HEK293 (cell line): ENCODE measurements at regions not wholly inside any gene's neighbourhood (a gene's known extent, or its start where the extent isn't known, plus 50 kb on each side); places are given as distances from the start of the nearest gene placed in this dataset.

Experiments
- BCL11A ChIP-seq: fragments of 450-650 bp; formaldehyde crosslinking; IDR thresholded peaks from 2 replicates; pipeline ENCODE4 v1.5.1; 2016; ENCODE audit warnings: low read depth, missing biosample characterization, missing genetic modification characterization
- EGR2 ChIP-seq: fragments of 450-650 bp; formaldehyde crosslinking; IDR thresholded peaks from 2 replicates; pipeline ENCODE4 v1.5.1; 2016; ENCODE audit warnings: low read depth, missing biosample characterization, missing genetic modification characterization
- GLI4 ChIP-seq: fragments of 450-650 bp; formaldehyde crosslinking; IDR thresholded peaks from 2 replicates; pipeline ENCODE4 v1.5.1; 2016; ENCODE audit warnings: missing biosample characterization, missing genetic modification characterization
- KLF9 ChIP-seq: fragments of 450-650 bp; formaldehyde crosslinking; IDR thresholded peaks from 2 replicates; pipeline ENCODE4 v1.5.1; 2016; ENCODE audit warnings: missing biosample characterization, missing genetic modification characterization, low read depth
- MYNN ChIP-seq: fragments of 450-650 bp; formaldehyde crosslinking; IDR thresholded peaks from 2 replicates; pipeline ENCODE4 v1.5.1; 2016; ENCODE audit warnings: missing biosample characterization, missing genetic modification characterization, borderline replicate concordance
- ZBTB8A ChIP-seq: fragments of 450-650 bp; formaldehyde crosslinking; IDR thresholded peaks from 2 replicates; pipeline ENCODE4 v1.5.1; 2016; ENCODE audit warnings: missing biosample characterization, missing genetic modification characterization
- ZNF394 ChIP-seq: fragments of 450-650 bp; formaldehyde crosslinking; IDR thresholded peaks from 2 replicates; pipeline ENCODE4 v1.5.1; 2016; ENCODE audit warnings: missing biosample characterization, missing genetic modification characterization, mild to moderate bottlenecking, moderate library complexity, borderline replicate concordance
- ZNF792 ChIP-seq: fragments of 450-650 bp; formaldehyde crosslinking; IDR thresholded peaks from 2 replicates; pipeline ENCODE4 v1.5.1; 2016; ENCODE audit warnings: missing biosample characterization, missing genetic modification characterization
- TF ChIP-seq, protein P1 (sequence below): fragments of 450-650 bp; formaldehyde crosslinking; IDR thresholded peaks from 2 replicates; pipeline ENCODE4 v1.5.1; 2016; ENCODE audit warnings: missing biosample characterization, missing genetic modification characterization

- TF ChIP-seq KLF9 (tag by site-specific recombination) (no peak), ZBTB8A (no peak), BCL11A (tag by site-specific recombination) (no peak), ZNF394 (tag by site-specific recombination) (no peak), MYNN (tag by site-specific recombination) (no peak), GLI4 (tag by site-specific recombination) (no peak), ZNF792 (tag by site-specific recombination) (no peak), EGR2 (tag by site-specific recombination) (no peak)
- TF ChIP-seq, protein P1, sequence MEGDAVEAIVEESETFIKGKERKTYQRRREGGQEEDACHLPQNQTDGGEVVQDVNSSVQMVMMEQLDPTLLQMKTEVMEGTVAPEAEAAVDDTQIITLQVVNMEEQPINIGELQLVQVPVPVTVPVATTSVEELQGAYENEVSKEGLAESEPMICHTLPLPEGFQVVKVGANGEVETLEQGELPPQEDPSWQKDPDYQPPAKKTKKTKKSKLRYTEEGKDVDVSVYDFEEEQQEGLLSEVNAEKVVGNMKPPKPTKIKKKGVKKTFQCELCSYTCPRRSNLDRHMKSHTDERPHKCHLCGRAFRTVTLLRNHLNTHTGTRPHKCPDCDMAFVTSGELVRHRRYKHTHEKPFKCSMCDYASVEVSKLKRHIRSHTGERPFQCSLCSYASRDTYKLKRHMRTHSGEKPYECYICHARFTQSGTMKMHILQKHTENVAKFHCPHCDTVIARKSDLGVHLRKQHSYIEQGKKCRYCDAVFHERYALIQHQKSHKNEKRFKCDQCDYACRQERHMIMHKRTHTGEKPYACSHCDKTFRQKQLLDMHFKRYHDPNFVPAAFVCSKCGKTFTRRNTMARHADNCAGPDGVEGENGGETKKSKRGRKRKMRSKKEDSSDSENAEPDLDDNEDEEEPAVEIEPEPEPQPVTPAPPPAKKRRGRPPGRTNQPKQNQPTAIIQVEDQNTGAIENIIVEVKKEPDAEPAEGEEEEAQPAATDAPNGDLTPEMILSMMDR, result no peak
Observed at GRCh38 chr5:163310997-163311396, 126.4 kb upstream of the CCNG1 start.
